SK-N-SH treated with all-trans-retinoic acid at 6 μM for 48 hours (cell line): ENCODE measurements at regions not wholly inside any gene's neighbourhood (a gene's known extent, or its start where the extent isn't known, plus 50 kb on each side); places are given as distances from the start of the nearest gene placed in this dataset.

Experiments
- ATAC-seq: fragments of 200-7000 bp; cut with Tn5 transposase; 3 replicates; pipeline ENCODE4 v1.9.1; 2020; ENCODE audit warnings: mild to moderate bottlenecking, moderate library complexity
- BACH2 ChIP-seq: fragments of 250-450 bp; sonication (Bioruptor Pico); IDR thresholded peaks from 2 replicates; pipeline ENCODE4 v1.9.0; 2021; ENCODE audit warnings: mild to moderate bottlenecking, borderline replicate concordance
- ESRRG ChIP-seq: fragments of 250-450 bp; sonication (Bioruptor Pico); IDR thresholded peaks from 2 replicates; pipeline ENCODE4 v1.6.1; 2021; ENCODE audit warnings: mild to moderate bottlenecking
- GLIS3 ChIP-seq: fragments of 250-450 bp; sonication (Bioruptor Pico); IDR thresholded peaks from 2 replicates; pipeline ENCODE4 v1.5.0; 2020; ENCODE audit warnings: mild to moderate bottlenecking, moderate library complexity
- OSR1 ChIP-seq: fragments of 250-450 bp; sonication (Bioruptor Pico); IDR thresholded peaks from 2 replicates; pipeline ENCODE4 v1.8.0; 2022; ENCODE audit warnings: moderate library complexity, mild to moderate bottlenecking, inconsistent platforms
- PATZ1 ChIP-seq: fragments of 250-450 bp; sonication (Bioruptor Pico); IDR thresholded peaks from 2 replicates; pipeline ENCODE4 v1.8.0; 2020; ENCODE audit warnings: mild to moderate bottlenecking, moderate library complexity, borderline replicate concordance
- POU6F1 ChIP-seq: fragments of 250-450 bp; sonication (Bioruptor Pico); IDR thresholded peaks from 2 replicates; pipeline ENCODE4 v1.8.0; 2021; ENCODE audit warnings: low read depth, mild to moderate bottlenecking, moderate library complexity, borderline replicate concordance
- PPARA ChIP-seq: fragments of 250-450 bp; sonication (Bioruptor Pico); IDR thresholded peaks from 2 replicates; pipeline ENCODE4 v1.5.0; 2020; ENCODE audit warnings: mild to moderate bottlenecking, borderline replicate concordance
- RARB ChIP-seq: fragments of 250-450 bp; sonication (Bioruptor Pico); IDR thresholded peaks from 2 replicates; pipeline ENCODE4 v1.8.0; 2021; ENCODE audit warnings: mild to moderate bottlenecking, moderate library complexity
- ZFP3 ChIP-seq: fragments of 250-450 bp; sonication (Bioruptor Pico); IDR thresholded peaks from 2 replicates; pipeline ENCODE4 v1.5.0; 2020; ENCODE audit warnings: mild to moderate bottlenecking, moderate library complexity
- ZFP30 ChIP-seq: fragments of 450-650 bp; formaldehyde crosslinking; IDR thresholded peaks from 2 replicates; pipeline ENCODE4 v1.5.0; 2022; ENCODE audit warnings: mild to moderate bottlenecking, moderate library complexity
- ZNF8 ChIP-seq: fragments of 450-650 bp; formaldehyde crosslinking; IDR thresholded peaks from 2 replicates; pipeline ENCODE4 v1.5.0; 2020; ENCODE audit warnings: mild to moderate bottlenecking, moderate library complexity

- TF ChIP-seq RARB (CRISPR knock-in tag) (no peak), ZFP3 (CRISPR knock-in tag) (no peak), ZNF8 (no peak), PATZ1 (no peak), PPARA (no peak), POU6F1 (CRISPR knock-in tag) (no peak), ZFP30 (CRISPR knock-in tag) (no peak), OSR1 (CRISPR knock-in tag) (no peak), BACH2 (CRISPR knock-in tag) (no peak), GLIS3 (CRISPR knock-in tag) (no peak), ESRRG (no peak)
- ATAC-seq: no peak
Observed at GRCh38 chr3:184632551-184633236, 71.1 kb downstream of the EPHB3 start.
